Tibial nerve (tissue), 4 donors: ENCODE measurements at regions not wholly inside any gene's neighbourhood (a gene's known extent, or its start where the extent isn't known, plus 50 kb on each side); places are given as distances from the start of the nearest gene placed in this dataset.

Experiments used
- DNase-seq, 2 donors: peaks; one replicate each; pipeline ENCODE4 v3.0.0-alpha.2; 2019; ENCODE audit warnings: low spot score in 2 of 2
- H3K27ac ChIP-seq, 4 donors: fragments of 200-600 bp; sonication (generic) in 3 of 4; one replicate each; pipeline ENCODE4 v1.5.1; 2017 to 2019; ENCODE audit warnings: mild to moderate bottlenecking in 1 of 4
- H3K27me3 ChIP-seq, 2 donors: fragments of 200-600 bp; sonication (generic) in 1 of 2; one replicate each; pipeline versions ENCODE4 v1.5.1 to v1.6.0; 2017 to 2019
- H3K36me3 ChIP-seq, 3 donors: fragments of 200-600 bp; sonication (generic); one replicate each; pipeline ENCODE4 v1.5.1; 2018 to 2019
- H3K4me1 ChIP-seq, 4 donors: fragments of 200-600 bp; sonication (generic) in 3 of 4; one replicate each; pipeline ENCODE4 v1.5.1; 2017 to 2019
- H3K4me3 ChIP-seq, 4 donors: fragments of 200-600 bp; sonication (generic) in 3 of 4; one replicate each; pipeline ENCODE4 v1.5.1; 2017 to 2019; ENCODE audit warnings: mild to moderate bottlenecking in 1 of 4, moderate library complexity in 1 of 4
- H3K9me3 ChIP-seq, 4 donors: fragments of 200-600 bp; sonication (generic) in 3 of 4; one replicate each; pipeline ENCODE4 v1.5.1; 2017 to 2019
- CTCF ChIP-seq, 5 experiments: fragments of 200-600 bp in 3 of 5; fragments of 450-650 bp in 2 of 5; sonication (generic) in 3 of 5; IDR thresholded peaks; one replicate each; pipeline ENCODE4 v1.5.1; 2016 to 2019; ENCODE audit warnings: antibody characterized with exemption in 5 of 5, mild to moderate bottlenecking in 3 of 5, moderate library complexity in 2 of 5
- EP300 ChIP-seq, 2 donors: sonication (generic); formaldehyde crosslinking; IDR thresholded peaks; one replicate each; pipeline ENCODE4 v1.6.1; 2017; ENCODE audit warnings: antibody characterized with exemption in 2 of 2, mild to moderate bottlenecking in 1 of 2
- POLR2A ChIP-seq, 2 donors: fragments of 450-650 bp; IDR thresholded peaks; one replicate each; pipeline ENCODE4 v1.6.1; 2017; ENCODE audit warnings: antibody characterized with exemption in 2 of 2, mild to moderate bottlenecking in 2 of 2, moderate library complexity in 2 of 2
- WGBS, 2 donors: methylation state at CpG; one replicate each; pipeline ENCODE4 v1.1.5; 2018; 5-methylcytosine and 5-hydroxymethylcytosine counted together

- DNase-seq, result no peak
- TF ChIP-seq EP300 (IDR thresholded peaks at IDR 0.05) (no peak), CTCF (IDR thresholded peaks at IDR 0.05) (no peak), POLR2A (IDR thresholded peaks at IDR 0.05) (no peak)
- no peak overlapping the region for H3K27ac ChIP-seq
- 74 to 75% methylated on average over 4 of the region's 4 CpGs for WGBS, 2 donors
- H3K4me1 ChIP-seq, result no peaks in the 10 kb centered on the region
- H3K9me3 ChIP-seq, result no peaks in the 10 kb centered on the region
- H3K36me3 ChIP-seq, result no peaks in the 10 kb centered on the region
- H3K4me3 ChIP-seq, result no peak overlapping the region
- H3K27me3 ChIP-seq, result no peaks in the 10 kb centered on the region
Measured at GRCh38 chr18:73384246-73384645, 516.5 kb upstream of the NETO1 start.

GRCh38 chr18:73381699-73382036, 513.9 kb upstream of the NETO1 start:
- no peak overlapping the region for H3K27ac ChIP-seq
- no peak for DNase-seq
- no peaks in the 10 kb centered on the region for H3K27me3 ChIP-seq
- H3K9me3 ChIP-seq, result no peaks in the 10 kb centered on the region
- TF ChIP-seq EP300 (IDR thresholded peaks at IDR 0.05) (no peak), CTCF (IDR thresholded peaks at IDR 0.05) (no peak), POLR2A (IDR thresholded peaks at IDR 0.05) (no peak)
- H3K36me3 ChIP-seq, result no peaks in the 10 kb centered on the region
- no peak overlapping the region for H3K4me3 ChIP-seq
- H3K4me1 ChIP-seq, result no peaks in the 10 kb centered on the region

GRCh38 chr18:73381016-73381698, 513.4 kb upstream of the NETO1 start:
- no peaks in the 10 kb centered on the region for H3K27me3 ChIP-seq
- H3K4me1 ChIP-seq, result no peaks in the 10 kb centered on the region
- no peaks in the 10 kb centered on the region for H3K36me3 ChIP-seq
- TF ChIP-seq EP300 (IDR thresholded peaks at IDR 0.05) (no peak), POLR2A (IDR thresholded peaks at IDR 0.05) (no peak), CTCF (IDR thresholded peaks at IDR 0.05) (no peak)
- no peak overlapping the region for H3K27ac ChIP-seq
- WGBS, 2 donors, result 57 to 59% methylated on average over 2 of the region's 2 CpGs
- no peaks in the 10 kb centered on the region for H3K9me3 ChIP-seq
- no peak overlapping the region for H3K4me3 ChIP-seq
- DNase-seq, result no peak

- no peak for TF ChIP-seq POLR2A (IDR thresholded peaks at IDR 0.05)
- TF ChIP-seq CTCF (IDR thresholded peaks at IDR 0.05), result no peak
- TF ChIP-seq EP300 (IDR thresholded peaks at IDR 0.05), result no peak
- DNase-seq, result no peak
- 85 to 89% methylated on average over 3 of the region's 3 CpGs for WGBS, 2 donors
- H3K36me3 ChIP-seq, result no peaks in the 10 kb centered on the region
- H3K27me3 ChIP-seq, result no peaks in the 10 kb centered on the region
- H3K4me3 ChIP-seq, result no peak overlapping the region
- peaks cover 0 to 3% (median 0%) of the 10 kb centered on the region in 4 donors for H3K9me3 ChIP-seq
- no peaks in the 10 kb centered on the region for H3K4me1 ChIP-seq
- no peak overlapping the region for H3K27ac ChIP-seq
Measured at GRCh38 chr18:73366713-73367112, 498.9 kb upstream of the NETO1 start.

GRCh38 chr18:73365018-73365417, 497.2 kb upstream of the NETO1 start:
- TF ChIP-seq POLR2A (IDR thresholded peaks at IDR 0.05) (no peak), EP300 (IDR thresholded peaks at IDR 0.05) (no peak), CTCF (IDR thresholded peaks at IDR 0.05) (no peak)
- Histone ChIP-seq H3K9me3 (no peaks in the 10 kb centered on the region), H3K27me3 (no peaks in the 10 kb centered on the region), H3K36me3 (no peaks in the 10 kb centered on the region), H3K4me1 (no peaks in the 10 kb centered on the region), H3K27ac (no peak overlapping the region), H3K4me3 (no peak overlapping the region)
- 71 to 73% methylated on average over 4 of the region's 4 CpGs for WGBS, 2 donors
- DNase-seq, result no peak
